Keratinocyte (primary cell): ENCODE measurements at regions not wholly inside any gene's neighbourhood (a gene's known extent, or its start where the extent isn't known, plus 50 kb on each side); places are given as distances from the start of the nearest gene placed in this dataset.
"Not testable (repeated sequence)": the region's sequence is repeated elsewhere in the genome, so short reads cannot be mapped to it uniquely, and the experiment has no call there.

ENCODE experiments used
- DNase-seq: peaks from one replicate; pipeline ENCODE4 v3.0.0-alpha.2; 2011; ENCODE audit warnings: low read depth, missing footprints, low spot score
- FAIRE-seq: peaks from 2 replicates; lab custom pipeline; 2011; peaks lifted over from hg19 to GRCh38; lab: Jason Lieb, UNC
- H2AFZ ChIP-seq: 2 replicates; pipeline ENCODE4 v1.6.0; 2012; ENCODE audit warnings: low read length, control low read depth, inconsistent platforms; ENCODE audit not compliant: control insufficient read depth
- H3K27ac ChIP-seq: 2 replicates; pipeline ENCODE4 v1.5.1; 2011; ENCODE audit warnings: low read length; ENCODE audit not compliant: control insufficient read depth, insufficient read depth
- H3K27me3 ChIP-seq: 3 replicates; pipeline ENCODE4 v1.6.0; 2011; ENCODE audit warnings: low read length; ENCODE audit not compliant: control insufficient read depth, insufficient read depth; ENCODE audit errors: extremely low read depth
- H3K36me3 ChIP-seq, 2 experiments: 2 replicates in 1 of 2; 3 replicates in 1 of 2; pipeline ENCODE4 v1.5.1; 2011; ENCODE audit warnings: low read length in 2 of 2, mild to moderate bottlenecking in 1 of 2; ENCODE audit not compliant: control insufficient read depth in 2 of 2, insufficient read depth in 2 of 2; ENCODE audit errors: extremely low read depth in 1 of 2
- H3K4me1 ChIP-seq: 3 replicates; pipeline ENCODE4 v1.5.1; 2011; ENCODE audit warnings: low read length; ENCODE audit not compliant: control insufficient read depth, insufficient read depth; ENCODE audit errors: extremely low read depth
- H3K4me2 ChIP-seq: 3 replicates; pipeline ENCODE4 v1.6.0; 2011; ENCODE audit warnings: low read depth, low read length; ENCODE audit not compliant: control insufficient read depth, insufficient read depth; ENCODE audit errors: extremely low read depth
- H3K4me3 ChIP-seq, 3 experiments: fragments of 200-600 bp in 1 of 3; sonication (generic) in 1 of 3; 2 replicates in 2 of 3; 3 replicates in 1 of 3; pipeline ENCODE4 v1.5.1; 2011 to 2016; ENCODE audit warnings: low read length in 3 of 3, mild to moderate bottlenecking in 3 of 3, control low read depth in 2 of 3, inconsistent platforms in 1 of 3, low read depth in 1 of 3, mixed read lengths in 1 of 3, mixed run types in 1 of 3, moderate library complexity in 1 of 3; ENCODE audit not compliant: control insufficient read depth in 2 of 3, insufficient read depth in 2 of 3; ENCODE audit errors: extremely low read depth in 1 of 3
- H3K79me2 ChIP-seq: 2 replicates; pipeline ENCODE4 v1.6.0; 2012; ENCODE audit warnings: low read length; ENCODE audit not compliant: control insufficient read depth, insufficient read depth
- H3K9ac ChIP-seq: 3 replicates; pipeline ENCODE4 v1.6.0; 2011; ENCODE audit warnings: low read length; ENCODE audit not compliant: control insufficient read depth, insufficient read depth; ENCODE audit errors: extremely low read depth
- H3K9me1 ChIP-seq: 3 replicates; pipeline ENCODE4 v1.6.0; 2011; ENCODE audit warnings: low read length; ENCODE audit not compliant: control insufficient read depth, insufficient read depth; ENCODE audit errors: extremely low read depth
- H3K9me3 ChIP-seq: 2 replicates; pipeline ENCODE4 v1.5.1; 2012; ENCODE audit warnings: low read depth, low read length; ENCODE audit not compliant: control insufficient read depth
- H4K20me1 ChIP-seq: 3 replicates; pipeline ENCODE4 v1.6.0; 2011; ENCODE audit warnings: low read length; ENCODE audit not compliant: control insufficient read depth, insufficient read depth; ENCODE audit errors: extremely low read depth
- EZH2 ChIP-seq: IDR thresholded peaks from one replicate; pipeline ENCODE4 v1.6.1; 2012; ENCODE audit warnings: inconsistent platforms, mild to moderate bottlenecking, low read length, moderate library complexity
- dilution Hi-C: fragments of 300-500 bp; cut with MboI; formaldehyde crosslinking; loops from one replicate; pipeline ENCODE4 v1.7.0; 2020; ENCODE audit warnings: low sequenced_read_pairs; ENCODE audit not compliant: extremely low pct_ligation_motif_present
- TF ChIP-seq, protein P1 (sequence below), 3 experiments: IDR thresholded peaks in 1 of 3; conservative IDR thresholded peaks in 1 of 3; optimal IDR thresholded peaks in 1 of 3; 2 replicates in 2 of 3; 3 replicates in 1 of 3; pipeline versions ENCODE3 to v1.5.1; 2011; ENCODE audit warnings: low read length in 3 of 3, mild to moderate bottlenecking in 3 of 3, moderate library complexity in 2 of 3, control low read depth in 1 of 3, inconsistent platforms in 1 of 3; ENCODE audit not compliant: insufficient read depth in 2 of 3; ENCODE audit errors: extremely low read depth in 1 of 3

DNA sequence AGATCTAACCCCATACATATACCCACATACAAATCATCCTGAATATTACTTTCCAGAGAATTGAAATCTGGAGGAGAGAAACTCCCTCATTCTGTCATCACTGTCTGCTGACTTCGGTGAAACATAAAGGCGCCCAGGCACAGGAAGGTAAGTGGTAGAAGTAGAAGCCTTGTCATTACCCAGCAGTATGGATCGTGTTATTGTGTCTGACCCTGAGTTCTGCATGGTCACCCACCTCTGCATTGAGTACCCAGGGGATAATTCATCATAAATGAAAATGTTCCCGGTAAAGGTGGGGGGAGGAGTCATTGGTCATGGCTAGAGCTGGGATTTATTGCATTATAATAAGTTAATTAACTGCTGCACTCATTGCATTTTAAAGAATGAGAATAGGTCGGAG is 342.6 kb upstream of the PKN2 start:
- H3K4me3 ChIP-seq: no peak overlapping the region
- H2AFZ ChIP-seq: no peak overlapping the region
- dilution Hi-C loops: no loop called here
- H3K27ac ChIP-seq: no peak overlapping the region
- no peak for FAIRE-seq
- H3K79me2 ChIP-seq: no peaks in the 10 kb centered on the region
- no peak for DNase-seq
- H3K9ac ChIP-seq: no peak overlapping the region
- no peaks in the 10 kb centered on the region for H4K20me1 ChIP-seq
- H3K9me1 ChIP-seq: no peaks in the 10 kb centered on the region
- no peaks in the 10 kb centered on the region for H3K9me3 ChIP-seq
- H3K36me3 ChIP-seq: no peaks in the 10 kb centered on the region
- no peaks in the 10 kb centered on the region for H3K4me1 ChIP-seq
- no peaks in the 10 kb centered on the region for H3K27me3 ChIP-seq
- TF ChIP-seq, protein P1, sequence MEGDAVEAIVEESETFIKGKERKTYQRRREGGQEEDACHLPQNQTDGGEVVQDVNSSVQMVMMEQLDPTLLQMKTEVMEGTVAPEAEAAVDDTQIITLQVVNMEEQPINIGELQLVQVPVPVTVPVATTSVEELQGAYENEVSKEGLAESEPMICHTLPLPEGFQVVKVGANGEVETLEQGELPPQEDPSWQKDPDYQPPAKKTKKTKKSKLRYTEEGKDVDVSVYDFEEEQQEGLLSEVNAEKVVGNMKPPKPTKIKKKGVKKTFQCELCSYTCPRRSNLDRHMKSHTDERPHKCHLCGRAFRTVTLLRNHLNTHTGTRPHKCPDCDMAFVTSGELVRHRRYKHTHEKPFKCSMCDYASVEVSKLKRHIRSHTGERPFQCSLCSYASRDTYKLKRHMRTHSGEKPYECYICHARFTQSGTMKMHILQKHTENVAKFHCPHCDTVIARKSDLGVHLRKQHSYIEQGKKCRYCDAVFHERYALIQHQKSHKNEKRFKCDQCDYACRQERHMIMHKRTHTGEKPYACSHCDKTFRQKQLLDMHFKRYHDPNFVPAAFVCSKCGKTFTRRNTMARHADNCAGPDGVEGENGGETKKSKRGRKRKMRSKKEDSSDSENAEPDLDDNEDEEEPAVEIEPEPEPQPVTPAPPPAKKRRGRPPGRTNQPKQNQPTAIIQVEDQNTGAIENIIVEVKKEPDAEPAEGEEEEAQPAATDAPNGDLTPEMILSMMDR (optimal IDR thresholded peaks at IDR 0.05 in 1 of 3, IDR thresholded peaks at IDR 0.05 in 1 of 3, conservative IDR thresholded peaks at IDR 0.05 in 1 of 3; ENCODE audit: extremely low read depth in 1 of 3, insufficient read depth in 2 of 3, low read length in 3 of 3): no peak
- TF ChIP-seq EZH2: no peak
- H3K4me2 ChIP-seq: no peak overlapping the region

DNA sequence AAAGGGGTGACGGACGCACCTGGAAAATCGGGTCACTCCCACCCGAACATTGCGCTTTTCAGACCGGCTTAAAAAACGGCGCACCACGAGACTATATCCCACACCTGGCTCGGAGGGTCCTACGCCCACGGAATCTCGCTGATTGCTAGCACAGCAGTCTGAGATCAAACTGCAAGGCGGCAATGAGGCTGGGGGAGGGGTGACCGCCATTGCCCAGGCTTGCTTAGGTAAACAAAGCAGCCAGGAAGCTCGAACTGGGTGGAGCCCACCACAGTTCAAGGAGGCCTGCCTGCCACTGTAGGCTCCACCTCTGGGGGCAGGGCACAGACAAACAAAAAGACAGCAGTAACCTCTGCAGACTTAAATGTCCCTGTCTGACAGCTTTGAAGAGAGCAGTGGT is 342.0 kb upstream of the PKN2 start:
- dilution Hi-C loops, DNase-seq, H3K9me3 ChIP-seq, H3K9me1 ChIP-seq, H4K20me1 ChIP-seq, H3K36me3 ChIP-seq, H3K4me2 ChIP-seq, H3K9ac ChIP-seq, H3K27ac ChIP-seq, H2AFZ ChIP-seq, FAIRE-seq, H3K4me1 ChIP-seq, H3K27me3 ChIP-seq, H3K4me3 ChIP-seq, H3K79me2 ChIP-seq: not testable (repeated sequence)

DNA sequence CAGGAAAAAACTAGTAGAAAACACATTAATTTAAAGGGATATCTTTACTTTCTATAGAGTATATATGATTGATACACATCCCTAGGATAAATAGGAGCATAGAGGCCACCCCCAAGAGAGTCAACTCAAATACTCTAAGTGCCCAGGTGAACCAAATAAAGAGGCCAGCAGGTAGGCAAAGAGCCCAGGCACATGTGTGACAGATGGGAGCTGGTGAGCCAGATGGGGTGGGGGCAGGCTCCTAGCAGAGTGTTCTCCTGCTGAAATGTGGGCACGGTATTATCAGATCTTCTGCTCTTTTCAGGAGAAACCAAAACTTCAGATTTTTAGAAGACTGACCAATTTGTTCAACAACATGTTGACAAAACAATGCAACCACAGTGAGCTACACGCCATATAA is 333.4 kb upstream of the PKN2 start:
- H3K4me1 ChIP-seq: no peaks in the 10 kb centered on the region
- DNase-seq (no peak), FAIRE-seq (no peak)
- no peaks in the 10 kb centered on the region for H3K27me3 ChIP-seq
- no peaks in the 10 kb centered on the region for H4K20me1 ChIP-seq
- no peaks in the 10 kb centered on the region for H3K9me3 ChIP-seq
- H3K36me3 ChIP-seq: no peaks in the 10 kb centered on the region
- H2AFZ ChIP-seq: no peak overlapping the region
- no peak overlapping the region for H3K4me2 ChIP-seq
- no peaks in the 10 kb centered on the region for H3K9me1 ChIP-seq
- TF ChIP-seq, protein P1 (optimal IDR thresholded peaks at IDR 0.05 in 1 of 3, IDR thresholded peaks at IDR 0.05 in 1 of 3, conservative IDR thresholded peaks at IDR 0.05 in 1 of 3; ENCODE audit: extremely low read depth in 1 of 3, insufficient read depth in 2 of 3, low read length in 3 of 3): no peak
- no peak for TF ChIP-seq EZH2
- dilution Hi-C loops: no loop called here
- H3K4me3 ChIP-seq: no peak overlapping the region
- H3K79me2 ChIP-seq: no peaks in the 10 kb centered on the region
- no peak overlapping the region for H3K27ac ChIP-seq
- no peak overlapping the region for H3K9ac ChIP-seq
